Loucy (cell line): ENCODE measurements at regions not wholly inside any gene's neighbourhood (a gene's known extent, or its start where the extent isn't known, plus 50 kb on each side); places are given as distances from the start of the nearest gene placed in this dataset.

ENCODE experiments used
- CTCF ChIP-seq: fragments of 200-600 bp; sonication (generic); conservative IDR thresholded peaks from 2 replicates; pipeline ENCODE4 v1.5.1; 2014; ENCODE audit warnings: mild to moderate bottlenecking, antibody characterized with exemption, low read length
- EZH2phosphoT487 ChIP-seq: fragments of 200-600 bp; IDR thresholded peaks from 2 replicates; pipeline ENCODE4 v1.6.1; 2018; ENCODE audit warnings: antibody characterized with exemption, mild to moderate bottlenecking, moderate library complexity, borderline replicate concordance

- no peak for TF ChIP-seq CTCF
- no peak for TF ChIP-seq EZH2phosphoT487
These were observed 595.1 kb downstream of the RAB28 start for GRCh38 chr4:12889054-12889453.
